G401 (cell line): ENCODE measurements at regions not wholly inside any gene's neighbourhood (a gene's known extent, or its start where the extent isn't known, plus 50 kb on each side); places are given as distances from the start of the nearest gene placed in this dataset.

Experiments
- DNase-seq: peaks from one replicate; pipeline ENCODE4 v3.0.0-alpha.2; 2015; ENCODE audit warnings: low spot score
- in situ Hi-C: cut with HindIII; loops from 2 replicates; pipeline ENCODE4 v1.10.0; 2016; ENCODE audit warnings: low sequenced_read_pairs, mixed read lengths

DNA sequence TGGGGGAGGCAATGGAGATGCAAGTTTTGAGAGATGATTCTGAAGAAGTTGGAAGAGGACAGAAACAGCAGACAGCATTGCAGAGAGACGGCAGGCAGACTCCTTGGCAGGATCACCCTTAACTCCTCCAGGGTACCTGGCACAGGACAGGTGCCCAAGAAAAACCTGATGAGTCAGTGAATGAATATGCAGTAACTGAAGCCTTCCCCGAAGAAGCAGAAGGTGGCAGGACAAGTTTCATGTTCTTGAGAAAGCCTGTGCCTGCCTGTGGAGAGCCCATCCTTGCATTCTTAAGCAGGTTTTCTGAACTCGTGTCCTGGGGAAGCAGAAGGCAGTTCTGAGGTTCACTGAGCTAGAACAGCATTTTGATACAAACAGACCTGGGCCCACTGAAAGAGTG lies 79.6 kb upstream of the SASH1 start:
- in situ Hi-C loops = no loop called here
- DNase-seq = no peak

DNA sequence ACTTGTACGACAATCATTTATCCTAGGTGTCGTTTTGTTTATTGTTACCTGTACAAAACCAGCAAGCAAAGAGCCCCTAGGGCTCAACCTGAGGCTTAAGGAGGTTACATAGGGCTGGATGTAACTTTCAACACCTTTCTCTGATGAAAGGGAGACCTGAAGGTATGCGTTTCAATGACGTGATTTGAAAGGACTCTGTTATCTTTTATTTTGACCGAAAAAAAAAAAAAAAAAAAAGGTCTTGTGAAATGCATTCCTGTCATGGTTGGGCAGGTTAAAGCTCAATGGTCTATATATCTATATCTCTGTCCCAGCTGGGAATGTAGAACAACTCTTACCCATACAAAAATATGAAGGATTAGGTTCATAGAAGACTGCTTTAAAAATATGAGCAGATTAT lies 78.7 kb upstream of the SASH1 start:
- DNase-seq = no peak
- in situ Hi-C loops = no loop called here

DNA sequence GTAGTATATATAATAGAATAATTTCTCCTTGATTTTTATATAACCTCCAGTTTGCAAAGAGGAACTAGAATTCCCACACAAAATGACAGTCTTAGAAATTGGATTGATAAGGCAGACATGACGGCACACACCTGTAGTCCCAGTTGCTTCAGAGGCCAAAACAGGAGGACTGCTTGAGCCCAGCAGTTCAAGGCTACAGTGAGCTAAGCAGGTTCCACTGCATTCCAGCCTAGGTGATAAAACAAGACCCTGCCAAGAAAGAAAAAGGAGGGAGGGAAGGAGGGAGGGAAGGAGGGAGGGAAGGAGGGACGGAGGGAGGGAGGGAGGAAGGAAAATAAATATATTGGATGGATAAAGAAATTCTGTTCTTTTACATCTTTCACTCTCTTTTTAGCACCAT lies 77.6 kb upstream of the SASH1 start:
- in situ Hi-C loops = no loop called here
- no peak for DNase-seq

DNA sequence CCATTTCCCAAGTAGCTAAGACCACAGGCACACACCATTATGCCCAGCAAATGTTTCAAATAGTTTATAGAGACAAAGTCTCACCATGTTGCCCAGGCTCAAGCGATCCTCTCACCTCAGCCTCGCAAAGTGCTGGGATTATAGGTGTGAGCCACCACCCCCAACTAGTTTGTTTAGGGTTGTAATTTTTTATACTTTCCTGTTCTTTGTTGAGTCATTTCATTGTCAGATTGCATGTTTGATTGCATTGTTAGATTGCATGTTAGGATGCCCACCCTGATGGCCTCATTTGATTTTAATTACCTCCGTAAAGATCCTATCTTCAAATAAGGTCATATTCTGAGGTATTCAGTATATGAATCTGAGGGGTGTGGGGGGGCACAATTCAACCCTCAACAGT lies 73.3 kb upstream of the SASH1 start:
- DNase-seq = no peak
- in situ Hi-C loops = no loop called here

DNA sequence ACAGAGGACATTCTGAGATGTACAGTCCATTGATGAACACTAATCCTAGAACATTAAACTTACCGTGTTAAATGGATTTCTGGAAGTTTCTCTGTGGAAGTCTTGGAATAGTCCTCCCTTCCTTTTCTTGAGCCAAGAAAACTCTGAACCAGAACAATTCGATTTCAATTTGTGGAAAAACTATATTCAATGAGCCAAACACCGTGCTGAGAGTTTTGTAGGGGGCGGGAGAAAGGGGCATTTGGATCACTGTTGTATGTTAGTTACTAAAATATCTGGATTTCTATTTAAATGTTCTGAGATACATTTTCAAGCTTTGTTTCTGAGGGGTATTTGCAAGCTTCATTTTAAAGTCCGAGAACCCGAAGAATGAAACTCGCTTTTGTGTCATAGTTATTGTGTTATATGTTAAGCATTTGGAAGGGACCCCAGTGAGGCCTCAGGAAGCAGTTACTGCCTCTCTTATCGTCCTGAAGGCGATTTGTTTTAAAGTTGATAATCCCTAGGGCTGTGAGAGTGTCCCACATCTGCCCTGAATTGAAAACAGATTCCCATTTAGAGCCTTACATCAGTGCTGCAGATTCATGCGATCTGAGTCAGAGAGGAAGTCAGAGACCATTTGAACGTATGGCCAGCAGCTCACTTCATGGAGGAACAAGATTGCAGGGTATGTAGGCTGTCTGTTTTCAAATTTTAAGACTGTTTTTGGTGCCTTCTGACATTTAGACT lies 70.8 kb upstream of the SASH1 start:
- in situ Hi-C loops = no loop called here
- DNase-seq = no peak

DNA sequence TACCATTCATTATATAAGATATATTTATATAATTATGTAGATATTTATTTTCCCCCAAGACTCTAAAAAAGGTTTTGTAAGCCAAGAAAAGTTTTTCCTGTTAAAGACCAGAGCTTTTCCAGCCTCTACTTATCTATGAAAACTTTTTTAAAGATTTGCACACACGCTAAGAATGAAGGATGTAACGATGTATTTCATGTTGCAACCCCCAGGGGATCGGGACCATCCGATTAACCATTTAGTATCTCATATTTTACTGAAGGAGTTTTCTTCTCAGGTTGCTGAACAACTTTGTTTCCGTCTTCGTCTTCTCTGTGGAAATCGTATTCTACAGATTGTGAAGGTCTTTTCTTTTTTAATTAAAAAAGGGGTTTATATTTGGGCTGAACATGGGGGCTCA lies 70.0 kb upstream of the SASH1 start:
- in situ Hi-C loops = no loop called here
- DNase-seq = no peak

DNA sequence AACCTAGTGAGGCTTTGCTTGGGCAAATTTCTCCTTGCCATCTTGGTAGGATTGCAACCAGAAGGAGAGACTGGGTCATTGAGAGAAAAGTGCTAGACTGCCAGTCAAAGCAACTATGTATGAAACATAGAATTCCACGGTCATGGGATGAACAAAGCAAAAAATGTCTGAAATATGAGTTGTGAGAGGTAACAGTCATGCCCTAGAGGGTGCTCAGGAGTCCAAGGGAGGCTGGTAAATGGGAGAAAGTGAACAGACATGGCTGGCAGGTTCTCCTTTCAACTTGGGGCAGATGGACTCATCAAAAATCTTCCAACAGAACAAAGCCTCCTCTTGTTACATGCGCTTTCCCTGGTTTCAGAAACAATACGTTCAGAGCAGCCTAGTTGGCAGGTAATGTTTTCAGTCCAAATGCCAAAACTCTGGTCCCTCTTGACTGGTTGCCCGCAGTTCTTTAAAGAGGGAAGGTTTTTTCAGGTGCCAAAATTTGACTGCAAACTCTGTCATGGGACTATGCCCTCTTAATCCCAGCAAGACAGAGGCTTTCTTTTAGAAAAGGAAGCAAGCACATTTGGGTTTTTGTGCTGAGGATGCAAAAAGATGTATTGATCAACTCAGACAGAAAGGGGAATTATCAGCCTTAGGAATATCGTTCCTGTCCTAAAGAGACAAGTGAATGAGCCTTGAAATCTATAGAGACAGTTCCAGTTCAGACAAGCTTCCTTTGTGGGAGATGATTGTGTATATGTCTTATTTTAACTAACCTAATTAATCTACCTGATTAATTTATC lies 68.5 kb upstream of the SASH1 start:
- no peak for DNase-seq

DNA sequence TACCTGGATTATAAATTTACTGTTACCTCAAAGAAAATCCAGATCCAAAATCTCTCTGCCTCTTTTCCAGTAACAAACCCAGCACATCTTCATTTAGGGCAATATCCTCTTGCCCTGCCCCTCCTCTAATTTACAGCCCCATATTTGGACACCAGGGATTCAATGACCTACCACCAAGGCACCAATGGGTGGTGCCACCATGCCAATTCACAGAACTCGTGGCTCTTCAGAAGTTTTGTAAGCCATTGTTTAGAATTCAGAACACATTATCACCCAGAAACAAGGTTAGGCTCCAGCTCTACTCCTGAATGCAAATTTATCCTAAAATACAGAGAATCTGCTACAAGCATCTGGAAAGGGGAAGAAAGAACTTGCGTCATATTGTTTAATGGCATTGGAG lies 67.8 kb upstream of the SASH1 start:
- no peak for DNase-seq
- in situ Hi-C loops = no loop called here

More for the DNA sequence above, 68.5 kb upstream of the SASH1 start:
- in situ Hi-C loops = no loop called here

DNA sequence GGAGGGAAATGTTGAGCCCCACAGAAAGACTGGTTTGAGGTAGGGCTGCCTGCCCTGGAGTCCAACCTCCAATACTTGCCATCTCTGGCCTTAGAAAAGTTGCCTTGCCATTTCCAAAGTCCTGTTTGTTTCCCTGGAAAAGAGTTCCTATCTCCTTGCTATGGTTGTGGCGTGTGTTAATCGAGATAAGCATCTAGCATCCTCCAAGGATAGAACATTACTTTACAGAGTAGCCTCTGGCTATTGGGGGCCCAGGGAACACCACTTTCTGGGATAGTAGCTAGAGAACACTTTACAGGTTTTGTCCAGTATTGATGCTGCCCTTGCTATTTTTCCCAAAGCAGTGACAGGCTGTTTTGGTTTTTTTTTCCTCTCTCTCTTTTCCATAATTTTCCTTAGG lies 57.4 kb upstream of the SASH1 start:
- no peak for DNase-seq
- in situ Hi-C loops = no loop called here

DNA sequence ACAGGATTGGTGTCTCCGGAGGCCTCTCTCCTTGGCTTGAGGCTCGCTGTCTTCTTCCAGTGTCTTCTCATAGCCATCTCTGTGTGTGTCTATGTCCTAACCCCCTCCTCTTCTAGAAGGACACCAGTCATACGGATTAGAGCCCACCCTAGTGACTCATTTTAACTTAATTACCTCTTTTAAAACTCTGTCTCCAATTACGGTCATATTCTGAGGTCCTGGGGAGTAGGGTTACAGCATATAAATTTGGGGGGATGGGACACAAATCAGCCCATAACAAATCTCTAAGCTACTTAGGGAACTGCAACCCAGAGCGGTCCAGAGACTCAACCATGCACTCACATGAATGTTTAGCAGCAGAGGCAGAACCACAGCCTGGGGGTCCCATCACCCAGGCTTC lies 56.1 kb upstream of the SASH1 start:
- in situ Hi-C loops = no loop called here
- DNase-seq = no peak

DNA sequence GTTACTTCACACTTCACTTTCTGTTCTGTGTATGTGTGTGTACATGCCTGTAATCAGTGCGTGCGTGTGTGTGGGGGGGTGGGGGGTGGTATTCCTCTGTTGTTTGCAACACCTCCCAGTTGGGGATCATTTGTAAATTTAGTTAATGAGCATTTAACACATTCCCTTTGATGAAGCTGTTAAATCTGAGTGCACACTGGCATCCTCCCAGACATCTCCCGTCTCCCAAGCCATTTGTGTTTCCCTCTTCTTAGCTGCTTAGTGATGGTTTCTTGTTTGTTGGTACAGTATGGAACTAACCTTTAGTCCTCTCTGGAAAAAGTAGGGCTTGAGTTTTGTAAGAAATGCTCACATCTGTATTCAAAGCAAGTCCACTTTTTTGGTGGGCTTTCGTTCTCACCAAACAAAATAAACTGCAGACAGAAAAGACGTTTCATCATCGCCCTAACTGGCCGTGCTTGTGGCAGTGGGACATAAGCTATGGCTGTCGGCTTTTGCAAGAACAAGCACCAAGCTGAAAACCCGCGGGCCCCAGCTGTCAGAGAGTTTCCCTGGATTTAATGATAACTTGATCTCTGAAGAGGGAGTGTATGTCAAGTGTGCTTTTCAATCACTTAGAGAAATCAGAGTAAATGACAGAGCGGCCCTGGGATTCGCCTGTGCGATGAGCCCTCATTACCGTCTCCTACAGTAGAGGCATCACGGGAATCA lies 54.9 kb upstream of the SASH1 start:
- in situ Hi-C loops = no loop called here
- no peak for DNase-seq

DNA sequence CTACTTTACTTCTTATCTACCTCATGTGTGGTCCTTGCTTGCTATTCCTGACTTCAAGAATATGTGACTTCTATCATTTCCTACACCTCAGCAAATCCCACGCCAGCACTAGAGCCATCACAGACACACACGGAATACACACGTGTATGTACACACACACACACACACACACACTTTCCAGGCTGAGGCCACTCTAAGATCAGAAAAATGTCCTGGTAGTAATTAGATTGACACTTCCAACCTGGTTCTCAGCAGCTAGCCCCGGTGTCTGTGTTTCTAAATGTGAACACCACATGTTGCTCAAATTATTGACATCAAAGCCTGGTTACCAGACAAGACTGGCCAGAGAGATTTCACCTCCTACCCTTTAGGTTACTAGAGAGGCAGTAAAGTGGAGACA lies 54.1 kb upstream of the SASH1 start:
- no peak for DNase-seq
- in situ Hi-C loops = no loop called here

DNA sequence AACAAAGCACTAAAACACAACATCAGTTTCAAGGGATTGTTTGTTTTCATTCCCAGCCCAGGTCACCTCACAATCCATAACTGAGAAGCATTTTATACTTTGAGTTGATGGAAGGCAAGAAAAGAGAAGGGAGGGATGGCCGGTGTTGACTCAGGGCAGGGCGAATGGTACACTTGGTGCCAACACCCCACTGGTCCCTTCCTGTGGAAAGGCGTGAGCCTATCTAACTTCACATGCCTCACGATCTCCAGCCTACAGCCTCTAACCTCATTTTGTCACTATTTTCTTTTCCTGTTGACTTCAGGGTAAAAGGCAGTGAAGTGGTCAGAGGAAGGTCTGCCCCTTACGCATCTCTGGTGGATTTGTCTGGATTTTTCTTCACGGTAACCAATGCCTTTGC lies 53.5 kb upstream of the SASH1 start:
- no peak for DNase-seq
- in situ Hi-C loops = no loop called here

DNA sequence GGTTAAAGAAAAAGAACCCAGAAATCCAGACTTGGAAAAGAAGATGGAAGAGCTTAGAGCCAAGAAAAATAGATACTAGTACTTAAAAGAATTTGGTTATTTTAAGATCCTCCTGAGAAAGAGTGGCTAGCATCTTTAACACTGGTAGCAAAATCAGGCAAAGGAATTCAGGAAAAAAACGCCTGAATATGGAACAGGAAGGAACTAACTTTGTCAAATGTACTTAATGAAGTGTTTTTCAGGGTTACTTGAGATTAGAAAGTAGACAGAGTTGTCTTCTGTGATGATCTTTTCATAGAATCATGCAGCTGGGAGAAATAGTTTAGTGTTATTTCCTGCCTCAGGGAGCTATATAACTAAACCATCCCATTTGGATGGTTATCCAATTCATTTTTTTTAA lies 50.8 kb upstream of the SASH1 start:
- DNase-seq = no peak
- in situ Hi-C loops = no loop called here
